ENCODE measurements at regions not wholly inside any gene's neighbourhood (a gene's known extent, or its start where the extent isn't known, plus 50 kb on each side); places are given as distances from the start of the nearest gene placed in this dataset.

DNA sequence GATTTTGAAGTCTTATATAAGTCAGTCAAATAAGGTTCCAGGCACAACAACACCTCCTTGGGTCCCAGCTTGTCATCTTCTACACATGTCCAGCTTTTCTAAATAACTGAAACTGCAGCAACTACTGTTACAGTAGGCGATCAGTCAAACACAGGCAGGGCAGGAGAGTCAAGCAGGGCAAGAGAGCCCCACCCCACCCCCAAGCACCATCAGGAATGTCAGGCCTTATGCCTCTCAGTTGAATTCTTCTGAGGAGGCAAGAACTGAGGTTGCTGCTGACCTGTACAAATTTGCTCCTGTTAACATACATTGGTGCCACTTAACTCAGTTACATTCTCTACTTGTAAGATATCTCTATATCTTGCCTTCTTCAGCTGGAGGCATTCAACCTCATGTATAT lies 608.8 kb upstream of the PCDH10 start:
- no peak for TF ChIP-seq POLR2A (IDR thresholded peaks at IDR 0.05; ENCODE audit: low read depth, low read length)
- TF ChIP-seq POLR2AphosphoS5 (IDR thresholded peaks at IDR 0.05; ENCODE audit: low read depth, low read length), result no peak

Measured in GM12891 (cell line).